Activated B cell treated with CpG ODN at 0.5 μM for 24 hours (primary cell): ENCODE measurements at regions not wholly inside any gene's neighbourhood (a gene's known extent, or its start where the extent isn't known, plus 50 kb on each side); places are given as distances from the start of the nearest gene placed in this dataset.
"Not testable (repeated sequence)": the region's sequence is repeated elsewhere in the genome, so short reads cannot be mapped to it uniquely, and the experiment has no call there.

ENCODE experiments used
- ATAC-seq: fragments of 200-7000 bp; cut with Tn5 transposase; one replicate; pipeline ENCODE4 v1.10.0; 2021; ENCODE audit warnings: low read depth, mild to moderate bottlenecking, moderate library complexity
- CTCF ChIA-PET: fragments of 350-600 bp; sonication (Branson Sonifier 250); formaldehyde crosslinking; loops from one replicate; lab custom pipeline; 2021; ENCODE audit warnings: antibody characterized with exemption; lab: Charles Lee
- POLR2A ChIA-PET: fragments of 350-600 bp; sonication (Branson Sonifier 250); formaldehyde crosslinking; loops from one replicate; lab custom pipeline; 2021; ENCODE audit warnings: antibody characterized with exemption; lab: Charles Lee
- DNase-seq: peaks from one replicate; pipeline ENCODE4 v3.0.0; 2022
- H3K27ac Mint-ChIP-seq: one replicate; pipeline ENCODE4 v1.8.0; 2020; ENCODE audit warnings: mixed read lengths
- H3K27me3 Mint-ChIP-seq: one replicate; pipeline ENCODE4 v1.8.0; 2021; ENCODE audit warnings: mixed read lengths
- H3K36me3 Mint-ChIP-seq: one replicate; pipeline ENCODE4 v1.8.0; 2021; ENCODE audit warnings: low read depth, mixed read lengths
- H3K4me1 Mint-ChIP-seq: one replicate; pipeline ENCODE4 v1.8.0; 2021; ENCODE audit warnings: mixed read lengths
- H3K4me3 Mint-ChIP-seq: one replicate; pipeline ENCODE4 v1.8.0; 2020; ENCODE audit warnings: mild to moderate bottlenecking, mixed read lengths
- H3K9me3 Mint-ChIP-seq: one replicate; pipeline ENCODE4 v1.8.0; 2020; ENCODE audit warnings: mixed read lengths
- intact Hi-C: fragments of 100-400 bp; cut with micrococcal nuclease; formaldehyde crosslinking; loops from one replicate; pipeline ENCODE4 v1.15.1; 2024
- TF ChIP-seq, protein P1 (sequence below): fragments of 200-600 bp; IDR thresholded peaks from one replicate; pipeline ENCODE4 v1.8.0; 2022; ENCODE audit warnings: antibody characterized with exemption, mild to moderate bottlenecking

DNA sequence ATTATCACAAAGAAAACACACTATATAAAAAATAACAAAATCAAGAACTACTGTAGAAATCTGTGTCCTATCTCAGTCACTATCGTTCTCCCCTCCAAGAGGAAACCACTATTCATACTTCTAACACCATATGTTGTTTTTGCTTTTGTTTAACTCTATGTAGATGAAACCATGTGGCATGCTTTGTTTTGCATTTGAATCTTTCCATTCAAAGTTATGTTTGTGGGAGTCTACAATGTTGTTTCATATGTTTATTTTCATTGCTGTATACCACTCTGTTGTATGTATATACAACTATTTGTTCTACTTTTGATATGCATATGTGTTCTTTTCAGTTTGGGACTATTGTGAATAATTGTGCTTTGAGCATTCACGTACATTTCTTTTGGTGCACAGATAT is 116.1 kb downstream of the PABPC4L start:
- CTCF ChIA-PET: no interaction called here
- TF ChIP-seq, protein P1, sequence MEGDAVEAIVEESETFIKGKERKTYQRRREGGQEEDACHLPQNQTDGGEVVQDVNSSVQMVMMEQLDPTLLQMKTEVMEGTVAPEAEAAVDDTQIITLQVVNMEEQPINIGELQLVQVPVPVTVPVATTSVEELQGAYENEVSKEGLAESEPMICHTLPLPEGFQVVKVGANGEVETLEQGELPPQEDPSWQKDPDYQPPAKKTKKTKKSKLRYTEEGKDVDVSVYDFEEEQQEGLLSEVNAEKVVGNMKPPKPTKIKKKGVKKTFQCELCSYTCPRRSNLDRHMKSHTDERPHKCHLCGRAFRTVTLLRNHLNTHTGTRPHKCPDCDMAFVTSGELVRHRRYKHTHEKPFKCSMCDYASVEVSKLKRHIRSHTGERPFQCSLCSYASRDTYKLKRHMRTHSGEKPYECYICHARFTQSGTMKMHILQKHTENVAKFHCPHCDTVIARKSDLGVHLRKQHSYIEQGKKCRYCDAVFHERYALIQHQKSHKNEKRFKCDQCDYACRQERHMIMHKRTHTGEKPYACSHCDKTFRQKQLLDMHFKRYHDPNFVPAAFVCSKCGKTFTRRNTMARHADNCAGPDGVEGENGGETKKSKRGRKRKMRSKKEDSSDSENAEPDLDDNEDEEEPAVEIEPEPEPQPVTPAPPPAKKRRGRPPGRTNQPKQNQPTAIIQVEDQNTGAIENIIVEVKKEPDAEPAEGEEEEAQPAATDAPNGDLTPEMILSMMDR: no peak
- no peak for ATAC-seq
- Mint-ChIP-seq H3K27ac (no peak overlapping the region), H3K27me3 (no peaks in the 10 kb centered on the region), H3K4me3 (no peak overlapping the region), H3K9me3 (peaks cover 4% of the 10 kb centered on the region), H3K4me1 (no peaks in the 10 kb centered on the region), H3K36me3 (no peaks in the 10 kb centered on the region)
- no peak for DNase-seq
- intact Hi-C loops: no loop called here
- POLR2A ChIA-PET: no interaction called here

DNA sequence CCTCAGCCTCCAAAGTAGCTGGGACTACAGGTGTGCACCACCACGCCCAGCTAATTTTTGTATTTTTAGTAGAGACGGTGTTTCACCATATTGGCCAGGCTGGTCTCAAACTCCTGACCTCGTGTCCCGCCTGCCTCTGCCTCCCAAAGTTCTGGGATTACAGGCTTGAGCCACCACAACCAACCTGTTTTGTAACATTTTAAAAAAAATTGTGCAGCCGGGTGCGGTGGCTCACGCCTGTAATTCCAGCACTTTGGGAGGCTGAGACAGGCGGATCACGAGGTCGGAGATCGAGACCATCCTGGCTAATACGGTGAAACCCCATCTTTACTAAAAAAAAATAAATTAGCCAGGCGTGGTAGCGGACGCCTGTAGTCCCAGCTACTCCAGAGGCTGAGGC is 122.5 kb downstream of the PABPC4L start:
- DNase-seq, CTCF ChIA-PET, H3K4me1 Mint-ChIP-seq, H3K27me3 Mint-ChIP-seq, intact Hi-C loops, POLR2A ChIA-PET, H3K9me3 Mint-ChIP-seq, H3K4me3 Mint-ChIP-seq, ATAC-seq, H3K36me3 Mint-ChIP-seq, H3K27ac Mint-ChIP-seq: not testable (repeated sequence)

DNA sequence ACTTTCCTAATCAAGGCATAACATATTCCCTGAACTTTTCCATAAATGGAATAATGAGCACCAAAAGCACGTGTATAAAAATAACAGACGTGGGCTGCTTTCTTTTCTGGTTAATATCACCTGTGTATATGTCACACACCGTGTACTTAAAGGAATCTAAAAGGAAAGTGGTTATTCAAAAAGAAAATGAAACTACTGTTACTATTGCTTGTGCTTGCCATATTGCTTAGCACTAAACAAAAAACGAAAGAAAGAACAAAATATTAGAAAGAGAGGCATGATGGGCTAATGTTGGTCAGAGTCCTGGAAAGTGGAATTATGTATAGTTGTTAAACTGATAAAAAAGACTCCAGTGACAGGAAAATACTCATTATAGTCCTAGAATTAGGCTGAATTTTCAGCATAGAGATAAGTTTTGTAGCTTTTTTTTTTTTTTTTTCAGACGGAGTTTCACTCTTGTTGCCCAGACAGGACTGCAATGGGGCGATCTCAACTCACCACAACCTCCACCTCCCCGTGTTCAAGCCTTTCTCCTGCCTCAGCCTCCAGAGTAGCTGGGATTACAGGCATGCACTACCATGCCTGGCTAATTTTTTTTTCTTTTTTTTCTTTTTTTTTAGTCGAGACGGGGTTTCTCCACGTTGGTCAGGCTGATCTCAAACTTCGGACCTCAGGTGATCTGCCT is 123.2 kb downstream of the PABPC4L start:
- H3K27me3 Mint-ChIP-seq: no peaks in the 10 kb centered on the region
- H3K27ac Mint-ChIP-seq: no peak overlapping the region
- ChIA-PET POLR2A (no interaction called here), CTCF (no interaction called here)
- DNase-seq (no peak), ATAC-seq (no peak)
- H3K4me1 Mint-ChIP-seq: no peaks in the 10 kb centered on the region
- intact Hi-C loops: no loop called here
- peaks cover 5% of the 10 kb centered on the region for H3K9me3 Mint-ChIP-seq
- H3K36me3 Mint-ChIP-seq: no peaks in the 10 kb centered on the region
- TF ChIP-seq, protein P1: no peak
- H3K4me3 Mint-ChIP-seq: no peak overlapping the region

DNA sequence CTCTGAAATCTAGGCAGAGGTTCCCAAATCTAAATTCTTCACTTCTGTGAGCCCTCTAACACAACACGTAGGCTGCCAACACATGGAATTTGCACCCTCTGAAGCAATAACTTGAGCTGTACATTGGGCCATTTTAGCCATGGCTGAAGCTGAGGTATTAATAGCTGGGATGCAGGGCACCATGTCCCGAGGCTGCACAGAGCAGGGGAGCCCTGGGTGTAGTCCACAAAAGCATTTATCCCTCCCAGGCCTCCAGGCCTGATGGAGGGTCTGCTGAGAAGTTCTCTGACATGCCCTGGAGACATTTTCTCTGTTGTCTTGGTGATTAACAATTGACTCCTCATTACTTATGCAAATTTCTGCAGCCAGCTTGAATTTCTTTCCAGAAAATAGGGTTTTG is 127.9 kb downstream of the PABPC4L start:
- H3K4me1 Mint-ChIP-seq: no peaks in the 10 kb centered on the region
- CTCF ChIA-PET: no interaction called here
- no peak overlapping the region for H3K4me3 Mint-ChIP-seq
- intact Hi-C loops: no loop called here
- no peaks in the 10 kb centered on the region for H3K36me3 Mint-ChIP-seq
- H3K27ac Mint-ChIP-seq: no peak overlapping the region
- DNase-seq (no peak), ATAC-seq (no peak)
- H3K9me3 Mint-ChIP-seq: peaks cover 8% of the 10 kb centered on the region
- H3K27me3 Mint-ChIP-seq: no peaks in the 10 kb centered on the region
- POLR2A ChIA-PET: no interaction called here
- TF ChIP-seq, protein P1: no peak

DNA sequence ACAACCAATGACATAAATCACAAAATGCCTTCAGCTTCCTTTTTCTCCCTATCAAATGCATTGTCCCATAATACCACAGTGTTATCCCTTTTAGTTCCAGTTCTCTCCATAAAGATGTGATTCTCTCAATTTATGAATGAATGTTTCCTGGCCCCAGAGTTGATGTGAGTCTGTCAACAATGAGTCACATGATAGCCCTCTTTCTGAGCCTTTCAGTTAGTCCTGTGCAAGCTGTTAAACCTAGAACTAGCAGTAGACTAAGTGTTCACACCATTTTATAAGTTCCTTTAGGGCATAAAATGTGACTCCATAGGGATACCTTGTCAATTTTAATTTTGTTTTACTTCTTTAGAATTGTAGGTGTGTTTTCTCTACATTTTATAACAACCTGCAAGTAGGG is 129.5 kb downstream of the PABPC4L start:
- H3K4me3 Mint-ChIP-seq: no peak overlapping the region
- H3K27ac Mint-ChIP-seq: no peak overlapping the region
- POLR2A ChIA-PET: no interaction called here
- H3K4me1 Mint-ChIP-seq: no peaks in the 10 kb centered on the region
- no peak for ATAC-seq
- no peaks in the 10 kb centered on the region for H3K36me3 Mint-ChIP-seq
- peaks cover 8% of the 10 kb centered on the region for H3K9me3 Mint-ChIP-seq
- DNase-seq: no peak
- H3K27me3 Mint-ChIP-seq: no peaks in the 10 kb centered on the region
- intact Hi-C loops: no loop called here
- CTCF ChIA-PET: no interaction called here
- TF ChIP-seq, protein P1: no peak

DNA sequence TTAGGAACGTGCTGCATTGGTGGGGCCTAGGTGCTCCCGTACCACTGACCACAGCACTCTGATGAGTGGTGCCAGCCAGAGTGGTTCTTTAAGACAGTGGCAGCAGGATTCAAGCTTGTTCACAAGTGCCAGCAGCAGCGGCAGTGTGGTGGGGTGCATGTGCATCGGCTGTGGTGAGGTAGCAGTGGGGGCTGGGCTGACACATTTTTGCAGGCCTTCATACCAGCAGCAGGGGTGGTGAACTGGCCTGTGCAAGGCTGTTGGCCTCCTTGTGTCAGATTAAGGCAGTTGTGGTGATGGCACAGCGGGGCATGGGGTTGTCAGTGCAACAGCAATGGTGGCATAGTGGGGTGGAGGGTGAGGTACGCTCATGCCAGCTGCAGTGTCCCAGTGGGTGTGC is 131.4 kb downstream of the PABPC4L start:
- no peaks in the 10 kb centered on the region for H3K4me1 Mint-ChIP-seq
- DNase-seq: no peak
- no peak overlapping the region for H3K27ac Mint-ChIP-seq
- no peak overlapping the region for H3K4me3 Mint-ChIP-seq
- POLR2A ChIA-PET: no interaction called here
- intact Hi-C loops: no loop called here
- peaks cover 10% of the 10 kb centered on the region for H3K9me3 Mint-ChIP-seq
- no peaks in the 10 kb centered on the region for H3K36me3 Mint-ChIP-seq
- no peak for ATAC-seq
- TF ChIP-seq, protein P1: no peak
- no peaks in the 10 kb centered on the region for H3K27me3 Mint-ChIP-seq
- CTCF ChIA-PET: no interaction called here
